ENCODE measurements at regions not wholly inside any gene's neighbourhood (a gene's known extent, or its start where the extent isn't known, plus 50 kb on each side); places are given as distances from the start of the nearest gene placed in this dataset.

DNA sequence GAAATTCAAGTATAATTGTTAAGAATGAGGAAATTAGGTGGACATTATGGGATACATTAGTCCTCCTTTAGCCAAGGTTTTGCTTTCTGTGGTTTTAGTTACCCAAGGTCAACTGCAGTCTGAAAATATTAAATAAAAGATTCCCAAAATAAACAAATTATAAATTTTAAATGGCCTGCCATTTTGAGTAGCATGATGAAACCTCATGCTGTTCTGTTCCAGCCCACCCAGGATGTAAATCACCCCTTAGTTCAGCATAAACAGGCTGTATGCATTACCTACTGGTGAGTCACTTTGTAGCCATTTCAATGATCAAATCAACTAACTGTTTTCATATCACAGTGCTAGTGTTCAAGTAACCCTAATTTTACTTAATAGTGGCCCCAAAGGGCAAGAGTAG lies 132.5 kb upstream of the LYPLAL1 start (continued):
- TF ChIP-seq CBX3 (IDR thresholded peaks at IDR 0.05; ENCODE audit: low read depth) (no peak), TCF7L2 (IDR thresholded peaks at IDR 0.05; ENCODE audit: borderline replicate concordance, extremely low read depth, insufficient read depth, insufficient read length) (no peak), EZH2phosphoT487 (IDR thresholded peaks at IDR 0.05; ENCODE audit: borderline replicate concordance) (no peak), ZFX (IDR thresholded peaks at IDR 0.05) (no peak)

DNA sequence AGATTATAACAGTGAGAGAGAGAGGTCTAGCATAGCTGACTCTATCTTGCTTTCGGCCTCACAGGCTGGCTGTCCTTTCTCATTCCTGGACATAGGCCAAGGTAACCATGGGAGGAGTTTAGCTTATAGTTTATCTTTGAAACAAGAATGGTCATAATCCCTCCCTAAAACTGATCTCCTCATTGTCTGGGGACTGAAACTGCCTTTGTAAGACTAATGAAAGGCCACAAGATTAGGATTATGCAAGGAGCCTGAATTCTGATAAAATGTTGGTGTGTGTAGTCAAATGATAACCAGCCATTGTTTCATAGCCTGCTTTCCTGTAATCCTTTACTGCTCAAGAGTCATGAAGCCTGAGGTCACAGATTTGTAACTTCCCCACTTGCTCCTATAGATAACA lies 131.9 kb upstream of the LYPLAL1 start:
- Histone ChIP-seq H3K36me3 (ENCODE audit: control insufficient read depth in 1 of 2, insufficient read depth in 2 of 2, low read length in 2 of 2) (no peaks in the 10 kb centered on the region), H4K20me1 (ENCODE audit: insufficient read depth) (no peaks in the 10 kb centered on the region), H3K4me1 (ENCODE audit: control insufficient read depth in 1 of 2, insufficient read depth in 2 of 2, low read length in 2 of 2) (no peaks in the 10 kb centered on the region), H3K9ac (ENCODE audit: low read length) (no peak overlapping the region), H3K9me3 (ENCODE audit: control insufficient read depth in 1 of 2, insufficient read depth in 1 of 2, low read depth in 1 of 2, low read length in 2 of 2) (no peaks in the 10 kb centered on the region), H3K4me3 (replicated peaks in 1 of 2; ENCODE audit: low read depth in 1 of 2, low read length in 2 of 2) (no peak overlapping the region), H3K4me2 (ENCODE audit: low read length) (no peak overlapping the region), H3K27ac (ENCODE audit: low read depth, low read length) (no peak overlapping the region), H3K27me3 (ENCODE audit: insufficient read depth, low read length) (no peaks in the 10 kb centered on the region), H2AFZ (ENCODE audit: low read depth, low read length, poor library complexity, severe bottlenecking) (no peak overlapping the region), H3K9me2 (ENCODE audit: insufficient read depth) (no peaks in the 10 kb centered on the region), H3K79me2 (ENCODE audit: insufficient read depth, low read length) (no peaks in the 10 kb centered on the region)
- CTCF ChIA-PET: no interaction called here
- intact Hi-C loops (cut with micrococcal nuclease): no loop called here
- TF ChIP-seq ZFX (IDR thresholded peaks at IDR 0.05) (no peak), SP1 (IDR thresholded peaks at IDR 0.05; ENCODE audit: low read depth) (no peak), EGR1 (IDR thresholded peaks at IDR 0.05; ENCODE audit: low read depth) (no peak), CBX3 (IDR thresholded peaks at IDR 0.05; ENCODE audit: low read depth) (no peak), SRF (IDR thresholded peaks at IDR 0.05; ENCODE audit: low read depth) (no peak), ZNF274 (IDR thresholded peaks at IDR 0.05; ENCODE audit: low read depth, low read length) (no peak), FOSL1 (IDR thresholded peaks at IDR 0.05; ENCODE audit: low read depth) (no peak), TCF7L2 (IDR thresholded peaks at IDR 0.05; ENCODE audit: borderline replicate concordance, extremely low read depth, insufficient read depth, insufficient read length) (no peak), ELF1 (IDR thresholded peaks at IDR 0.05; ENCODE audit: borderline replicate concordance, low read depth) (no peak), SIN3A (IDR thresholded peaks at IDR 0.05; ENCODE audit: low read depth) (no peak), POLR2AphosphoS5 (IDR thresholded peaks at IDR 0.05; ENCODE audit: low read depth, low read length) (no peak), CEBPB (IDR thresholded peaks at IDR 0.05; ENCODE audit: low read depth) (no peak), POLR2A (IDR thresholded peaks at IDR 0.05; ENCODE audit: borderline replicate concordance, extremely low read depth, insufficient read depth, insufficient read length) (no peak), RAD21 (IDR thresholded peaks at IDR 0.05; ENCODE audit: low read depth) (no peak)
- TF ChIP-seq, protein P1, sequence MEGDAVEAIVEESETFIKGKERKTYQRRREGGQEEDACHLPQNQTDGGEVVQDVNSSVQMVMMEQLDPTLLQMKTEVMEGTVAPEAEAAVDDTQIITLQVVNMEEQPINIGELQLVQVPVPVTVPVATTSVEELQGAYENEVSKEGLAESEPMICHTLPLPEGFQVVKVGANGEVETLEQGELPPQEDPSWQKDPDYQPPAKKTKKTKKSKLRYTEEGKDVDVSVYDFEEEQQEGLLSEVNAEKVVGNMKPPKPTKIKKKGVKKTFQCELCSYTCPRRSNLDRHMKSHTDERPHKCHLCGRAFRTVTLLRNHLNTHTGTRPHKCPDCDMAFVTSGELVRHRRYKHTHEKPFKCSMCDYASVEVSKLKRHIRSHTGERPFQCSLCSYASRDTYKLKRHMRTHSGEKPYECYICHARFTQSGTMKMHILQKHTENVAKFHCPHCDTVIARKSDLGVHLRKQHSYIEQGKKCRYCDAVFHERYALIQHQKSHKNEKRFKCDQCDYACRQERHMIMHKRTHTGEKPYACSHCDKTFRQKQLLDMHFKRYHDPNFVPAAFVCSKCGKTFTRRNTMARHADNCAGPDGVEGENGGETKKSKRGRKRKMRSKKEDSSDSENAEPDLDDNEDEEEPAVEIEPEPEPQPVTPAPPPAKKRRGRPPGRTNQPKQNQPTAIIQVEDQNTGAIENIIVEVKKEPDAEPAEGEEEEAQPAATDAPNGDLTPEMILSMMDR (IDR thresholded peaks at IDR 0.05 in 2 of 3, conservative IDR thresholded peaks at IDR 0.05 in 1 of 3; ENCODE audit: borderline replicate concordance in 1 of 3, insufficient read depth in 1 of 3, low read depth in 2 of 3, low read length in 2 of 3): no peak
- TF ChIP-seq, protein P2, sequence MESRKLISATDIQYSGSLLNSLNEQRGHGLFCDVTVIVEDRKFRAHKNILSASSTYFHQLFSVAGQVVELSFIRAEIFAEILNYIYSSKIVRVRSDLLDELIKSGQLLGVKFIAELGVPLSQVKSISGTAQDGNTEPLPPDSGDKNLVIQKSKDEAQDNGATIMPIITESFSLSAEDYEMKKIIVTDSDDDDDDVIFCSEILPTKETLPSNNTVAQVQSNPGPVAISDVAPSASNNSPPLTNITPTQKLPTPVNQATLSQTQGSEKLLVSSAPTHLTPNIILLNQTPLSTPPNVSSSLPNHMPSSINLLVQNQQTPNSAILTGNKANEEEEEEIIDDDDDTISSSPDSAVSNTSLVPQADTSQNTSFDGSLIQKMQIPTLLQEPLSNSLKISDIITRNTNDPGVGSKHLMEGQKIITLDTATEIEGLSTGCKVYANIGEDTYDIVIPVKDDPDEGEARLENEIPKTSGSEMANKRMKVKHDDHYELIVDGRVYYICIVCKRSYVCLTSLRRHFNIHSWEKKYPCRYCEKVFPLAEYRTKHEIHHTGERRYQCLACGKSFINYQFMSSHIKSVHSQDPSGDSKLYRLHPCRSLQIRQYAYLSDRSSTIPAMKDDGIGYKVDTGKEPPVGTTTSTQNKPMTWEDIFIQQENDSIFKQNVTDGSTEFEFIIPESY (IDR thresholded peaks at IDR 0.05; ENCODE audit: extremely low read depth, insufficient replicate concordance, low read length): no peak
- TF ChIP-seq, protein P3, sequence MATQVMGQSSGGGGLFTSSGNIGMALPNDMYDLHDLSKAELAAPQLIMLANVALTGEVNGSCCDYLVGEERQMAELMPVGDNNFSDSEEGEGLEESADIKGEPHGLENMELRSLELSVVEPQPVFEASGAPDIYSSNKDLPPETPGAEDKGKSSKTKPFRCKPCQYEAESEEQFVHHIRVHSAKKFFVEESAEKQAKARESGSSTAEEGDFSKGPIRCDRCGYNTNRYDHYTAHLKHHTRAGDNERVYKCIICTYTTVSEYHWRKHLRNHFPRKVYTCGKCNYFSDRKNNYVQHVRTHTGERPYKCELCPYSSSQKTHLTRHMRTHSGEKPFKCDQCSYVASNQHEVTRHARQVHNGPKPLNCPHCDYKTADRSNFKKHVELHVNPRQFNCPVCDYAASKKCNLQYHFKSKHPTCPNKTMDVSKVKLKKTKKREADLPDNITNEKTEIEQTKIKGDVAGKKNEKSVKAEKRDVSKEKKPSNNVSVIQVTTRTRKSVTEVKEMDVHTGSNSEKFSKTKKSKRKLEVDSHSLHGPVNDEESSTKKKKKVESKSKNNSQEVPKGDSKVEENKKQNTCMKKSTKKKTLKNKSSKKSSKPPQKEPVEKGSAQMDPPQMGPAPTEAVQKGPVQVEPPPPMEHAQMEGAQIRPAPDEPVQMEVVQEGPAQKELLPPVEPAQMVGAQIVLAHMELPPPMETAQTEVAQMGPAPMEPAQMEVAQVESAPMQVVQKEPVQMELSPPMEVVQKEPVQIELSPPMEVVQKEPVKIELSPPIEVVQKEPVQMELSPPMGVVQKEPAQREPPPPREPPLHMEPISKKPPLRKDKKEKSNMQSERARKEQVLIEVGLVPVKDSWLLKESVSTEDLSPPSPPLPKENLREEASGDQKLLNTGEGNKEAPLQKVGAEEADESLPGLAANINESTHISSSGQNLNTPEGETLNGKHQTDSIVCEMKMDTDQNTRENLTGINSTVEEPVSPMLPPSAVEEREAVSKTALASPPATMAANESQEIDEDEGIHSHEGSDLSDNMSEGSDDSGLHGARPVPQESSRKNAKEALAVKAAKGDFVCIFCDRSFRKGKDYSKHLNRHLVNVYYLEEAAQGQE (IDR thresholded peaks at IDR 0.05; ENCODE audit: low read depth): no peak
- TF ChIP-seq, protein P4, sequence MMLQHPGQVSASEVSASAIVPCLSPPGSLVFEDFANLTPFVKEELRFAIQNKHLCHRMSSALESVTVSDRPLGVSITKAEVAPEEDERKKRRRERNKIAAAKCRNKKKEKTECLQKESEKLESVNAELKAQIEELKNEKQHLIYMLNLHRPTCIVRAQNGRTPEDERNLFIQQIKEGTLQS (IDR thresholded peaks at IDR 0.05): no peak
- TF ChIP-seq, protein P5, sequence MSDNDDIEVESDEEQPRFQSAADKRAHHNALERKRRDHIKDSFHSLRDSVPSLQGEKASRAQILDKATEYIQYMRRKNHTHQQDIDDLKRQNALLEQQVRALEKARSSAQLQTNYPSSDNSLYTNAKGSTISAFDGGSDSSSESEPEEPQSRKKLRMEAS (IDR thresholded peaks at IDR 0.05): no peak
- DNase-seq (ENCODE audit: low read depth, low spot score) (no peak), ATAC-seq (no peak)
- POLR2A ChIA-PET: no interaction called here
- RAD21 ChIA-PET (ENCODE audit: low non-redundant PET in 1 of 2, low total read pairs in 2 of 2, uncharacterized antibody in 2 of 2, unreplicated experiment in 2 of 2): no interaction called here
- no TSS peak for BruUV-seq (replicated peaks)
